Parathyroid adenoma (tissue), 2 donors: ENCODE measurements at regions not wholly inside any gene's neighbourhood (a gene's known extent, or its start where the extent isn't known, plus 50 kb on each side); places are given as distances from the start of the nearest gene placed in this dataset.

Source experiments
- H2AFZ ChIP-seq: fragments of 300-600 bp; sonication (generic); one replicate; pipeline ENCODE4 v1.7.0; 2017; ENCODE audit warnings: antibody characterized with exemption, mild to moderate bottlenecking
- H3K27ac ChIP-seq: fragments of 300-600 bp; sonication (generic); one replicate; pipeline ENCODE4 v1.7.0; 2017
- H3K27me3 ChIP-seq: fragments of 300-600 bp; sonication (generic); one replicate; pipeline ENCODE4 v1.7.0; 2017; ENCODE audit warnings: low read length; ENCODE audit not compliant: control insufficient read depth, insufficient read depth
- H3K36me3 ChIP-seq: fragments of 300-600 bp; sonication (generic); one replicate; pipeline ENCODE4 v1.7.0; 2017; ENCODE audit warnings: low read length; ENCODE audit not compliant: control insufficient read depth, insufficient read depth
- H3K4me1 ChIP-seq: fragments of 300-600 bp; sonication (generic); one replicate; pipeline ENCODE4 v1.7.0; 2017; ENCODE audit warnings: control low read depth
- H3K4me2 ChIP-seq: fragments of 300-600 bp; sonication (generic); one replicate; pipeline ENCODE4 v1.7.0; 2017; ENCODE audit warnings: low read length
- H3K4me3 ChIP-seq: fragments of 300-600 bp; sonication (generic); one replicate; pipeline ENCODE4 v1.7.0; 2017; ENCODE audit warnings: low read depth, low read length
- H3K79me2 ChIP-seq: fragments of 300-600 bp; sonication (generic); one replicate; pipeline ENCODE4 v1.7.0; 2017; ENCODE audit warnings: control low read depth
- H3K9ac ChIP-seq: fragments of 300-600 bp; sonication (generic); one replicate; pipeline ENCODE4 v1.7.0; 2017; ENCODE audit warnings: mild to moderate bottlenecking
- H3K9me3 ChIP-seq: fragments of 300-600 bp; sonication (generic); one replicate; pipeline ENCODE4 v1.7.0; 2017; ENCODE audit warnings: low read length; ENCODE audit not compliant: control insufficient read depth
- TF ChIP-seq, protein P1 (sequence below): fragments of 300-600 bp; sonication (generic); IDR thresholded peaks from one replicate; pipeline ENCODE4 v1.7.0; 2017; ENCODE audit warnings: antibody characterized with exemption, mild to moderate bottlenecking
- donor health status: primary hyperparathyroidism.

GRCh38 chr15:91776104-91776503 is 77.4 kb upstream of the SLCO3A1 start:
- H2AFZ ChIP-seq: no peak overlapping the region
- no peaks in the 10 kb centered on the region for H3K79me2 ChIP-seq
- H3K4me1 ChIP-seq: no peaks in the 10 kb centered on the region
- no peak overlapping the region for H3K4me2 ChIP-seq
- no peaks in the 10 kb centered on the region for H3K9me3 ChIP-seq
- no peak overlapping the region for H3K9ac ChIP-seq
- H3K36me3 ChIP-seq: no peaks in the 10 kb centered on the region
- no peak overlapping the region for H3K27ac ChIP-seq
- no peaks in the 10 kb centered on the region for H3K27me3 ChIP-seq
- H3K4me3 ChIP-seq: no peak overlapping the region
- TF ChIP-seq, protein P1, sequence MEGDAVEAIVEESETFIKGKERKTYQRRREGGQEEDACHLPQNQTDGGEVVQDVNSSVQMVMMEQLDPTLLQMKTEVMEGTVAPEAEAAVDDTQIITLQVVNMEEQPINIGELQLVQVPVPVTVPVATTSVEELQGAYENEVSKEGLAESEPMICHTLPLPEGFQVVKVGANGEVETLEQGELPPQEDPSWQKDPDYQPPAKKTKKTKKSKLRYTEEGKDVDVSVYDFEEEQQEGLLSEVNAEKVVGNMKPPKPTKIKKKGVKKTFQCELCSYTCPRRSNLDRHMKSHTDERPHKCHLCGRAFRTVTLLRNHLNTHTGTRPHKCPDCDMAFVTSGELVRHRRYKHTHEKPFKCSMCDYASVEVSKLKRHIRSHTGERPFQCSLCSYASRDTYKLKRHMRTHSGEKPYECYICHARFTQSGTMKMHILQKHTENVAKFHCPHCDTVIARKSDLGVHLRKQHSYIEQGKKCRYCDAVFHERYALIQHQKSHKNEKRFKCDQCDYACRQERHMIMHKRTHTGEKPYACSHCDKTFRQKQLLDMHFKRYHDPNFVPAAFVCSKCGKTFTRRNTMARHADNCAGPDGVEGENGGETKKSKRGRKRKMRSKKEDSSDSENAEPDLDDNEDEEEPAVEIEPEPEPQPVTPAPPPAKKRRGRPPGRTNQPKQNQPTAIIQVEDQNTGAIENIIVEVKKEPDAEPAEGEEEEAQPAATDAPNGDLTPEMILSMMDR: no peak

DNA sequence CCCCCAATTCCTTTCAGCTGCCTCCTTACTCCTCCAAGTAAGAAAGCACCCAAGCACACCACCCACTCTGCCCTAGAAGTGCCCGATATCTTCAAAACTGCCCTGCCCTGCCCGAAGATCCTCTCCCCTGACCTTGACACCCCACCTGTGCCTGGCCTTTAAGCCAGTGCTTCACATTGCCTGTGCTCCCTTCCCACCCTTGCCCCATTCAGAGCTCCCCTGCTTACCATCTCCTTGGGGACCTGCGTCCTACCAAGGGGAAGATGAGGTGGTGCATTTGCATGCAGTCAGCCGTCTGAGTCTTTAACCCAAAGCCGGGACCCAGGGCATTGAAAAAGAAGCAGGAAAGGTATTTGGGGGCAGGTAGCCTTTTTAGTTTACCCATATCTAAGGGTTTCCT is 73.5 kb upstream of the SLCO3A1 start:
- H3K27ac ChIP-seq: no peak overlapping the region
- TF ChIP-seq, protein P1: no peak
- H2AFZ ChIP-seq: no peak overlapping the region

DNA sequence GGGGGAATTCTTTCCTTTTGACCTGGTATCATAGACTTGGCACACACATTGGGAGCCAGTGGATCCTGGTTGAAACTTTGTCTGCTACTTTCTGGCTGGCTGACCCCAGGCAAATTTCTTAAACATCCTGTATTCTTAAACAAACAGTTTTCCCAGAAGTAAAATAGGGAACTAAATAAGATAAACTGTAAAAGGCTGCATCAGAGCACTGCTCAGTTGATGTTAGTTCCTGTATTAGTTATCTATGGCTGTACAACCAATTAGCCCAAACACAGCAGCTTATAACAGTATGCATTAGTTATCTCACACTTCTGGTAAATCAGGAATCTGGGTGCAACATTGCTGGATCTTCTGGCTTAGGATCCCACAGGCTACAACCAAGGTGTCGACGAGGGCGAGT is 73.1 kb upstream of the SLCO3A1 start:
- Histone ChIP-seq H3K79me2 (no peaks in the 10 kb centered on the region), H3K27ac (no peak overlapping the region), H3K4me1 (no peaks in the 10 kb centered on the region), H2AFZ (no peak overlapping the region), H3K9me3 (no peaks in the 10 kb centered on the region), H3K9ac (no peak overlapping the region), H3K27me3 (no peaks in the 10 kb centered on the region), H3K4me2 (no peak overlapping the region), H3K4me3 (no peak overlapping the region), H3K36me3 (no peaks in the 10 kb centered on the region)
- TF ChIP-seq, protein P1: no peak

More for the DNA sequence above, 73.5 kb upstream of the SLCO3A1 start:
- Histone ChIP-seq H3K4me1 (no peaks in the 10 kb centered on the region), H3K4me2 (no peak overlapping the region), H3K79me2 (no peaks in the 10 kb centered on the region), H3K4me3 (no peak overlapping the region), H3K27me3 (no peaks in the 10 kb centered on the region), H3K9ac (no peak overlapping the region), H3K36me3 (no peaks in the 10 kb centered on the region), H3K9me3 (no peaks in the 10 kb centered on the region)

GRCh38 chr15:91782221-91782620 is 71.3 kb upstream of the SLCO3A1 start:
- no peak overlapping the region for H3K9ac ChIP-seq
- no peaks in the 10 kb centered on the region for H3K79me2 ChIP-seq
- TF ChIP-seq, protein P1: no peak
- no peak overlapping the region for H3K4me3 ChIP-seq
- no peaks in the 10 kb centered on the region for H3K4me1 ChIP-seq
- no peaks in the 10 kb centered on the region for H3K27me3 ChIP-seq
- no peaks in the 10 kb centered on the region for H3K36me3 ChIP-seq
- no peak overlapping the region for H2AFZ ChIP-seq
- H3K27ac ChIP-seq: no peak overlapping the region
- H3K4me2 ChIP-seq: no peak overlapping the region
- no peaks in the 10 kb centered on the region for H3K9me3 ChIP-seq

GRCh38 chr15:91783008-91783407 is 70.5 kb upstream of the SLCO3A1 start:
- Histone ChIP-seq H3K27me3 (no peaks in the 10 kb centered on the region), H3K4me2 (no peak overlapping the region), H3K4me1 (no peaks in the 10 kb centered on the region), H3K36me3 (no peaks in the 10 kb centered on the region), H3K9me3 (no peaks in the 10 kb centered on the region), H2AFZ (no peak overlapping the region), H3K27ac (no peak overlapping the region), H3K9ac (no peak overlapping the region), H3K4me3 (no peak overlapping the region), H3K79me2 (no peaks in the 10 kb centered on the region)
- TF ChIP-seq, protein P1: no peak
